ENCODE measurements at regions not wholly inside any gene's neighbourhood (a gene's known extent, or its start where the extent isn't known, plus 50 kb on each side); places are given as distances from the start of the nearest gene placed in this dataset.

GRCh38 chr7:119684763-119685162 lies 588.2 kb upstream of the KCND2 start:
- TF ChIP-seq CTCF (IDR thresholded peaks at IDR 0.05; ENCODE audit: low read depth, low read length) (no peak), EZH2phosphoT487 (IDR thresholded peaks at IDR 0.05; ENCODE audit: low read depth) (no peak)
- no peaks in the 10 kb centered on the region for H3K79me2 ChIP-seq (ENCODE audit: low read length)
- no peak overlapping the region for H2AFZ ChIP-seq (ENCODE audit: low read depth, low read length)
- H3K4me1 ChIP-seq (ENCODE audit: low read length), result no peaks in the 10 kb centered on the region; the same call in 1 of the 2 replicates
- H3K4me3 ChIP-seq (ENCODE audit: low read length), result no peak overlapping the region
- H3K27me3 ChIP-seq (ENCODE audit: low read depth, low read length), result no peaks in the 10 kb centered on the region
- H3K36me3 ChIP-seq (replicated peaks; ENCODE audit: low read depth, low read length), result no peaks in the 10 kb centered on the region
- no peaks in the 10 kb centered on the region for H4K20me1 ChIP-seq (ENCODE audit: insufficient read depth, low read length)
- H3K4me2 ChIP-seq (ENCODE audit: low read length), result no peak overlapping the region
- no peaks in the 10 kb centered on the region for H3K9me3 ChIP-seq (ENCODE audit: insufficient read depth, low read length)
- H3K27ac ChIP-seq (ENCODE audit: low read length), result no peak overlapping the region
- H3K9ac ChIP-seq (ENCODE audit: low read length), result no peak overlapping the region

- no peak overlapping the region for H3K27ac ChIP-seq (ENCODE audit: low read length)
- H3K4me1 ChIP-seq (ENCODE audit: low read length), result no peaks in the 10 kb centered on the region; the same call in 1 of the 2 replicates
- H3K9ac ChIP-seq (ENCODE audit: low read length), result no peak overlapping the region
- no peaks in the 10 kb centered on the region for H4K20me1 ChIP-seq (ENCODE audit: insufficient read depth, low read length)
- TF ChIP-seq CTCF (IDR thresholded peaks at IDR 0.05; ENCODE audit: low read depth, low read length) (no peak), EZH2phosphoT487 (IDR thresholded peaks at IDR 0.05; ENCODE audit: low read depth) (no peak)
- no peaks in the 10 kb centered on the region for H3K9me3 ChIP-seq (ENCODE audit: insufficient read depth, low read length)
- no peaks in the 10 kb centered on the region for H3K79me2 ChIP-seq (ENCODE audit: low read length)
- H3K4me2 ChIP-seq (ENCODE audit: low read length), result no peak overlapping the region
- H3K27me3 ChIP-seq (ENCODE audit: low read depth, low read length), result no peaks in the 10 kb centered on the region
- H3K4me3 ChIP-seq (ENCODE audit: low read length), result no peak overlapping the region
- no peak overlapping the region for H2AFZ ChIP-seq (ENCODE audit: low read depth, low read length)
- H3K36me3 ChIP-seq (replicated peaks; ENCODE audit: low read depth, low read length), result no peaks in the 10 kb centered on the region
Observed at GRCh38 chr7:119685906-119686305, 587.1 kb upstream of the KCND2 start.

GRCh38 chr7:119688831-119689230 lies 584.1 kb upstream of the KCND2 start:
- Histone ChIP-seq H3K79me2 (ENCODE audit: low read length) (no peaks in the 10 kb centered on the region), H3K27me3 (ENCODE audit: low read depth, low read length) (no peaks in the 10 kb centered on the region), H3K4me2 (ENCODE audit: low read length) (no peak overlapping the region), H3K9me3 (ENCODE audit: insufficient read depth, low read length) (no peaks in the 10 kb centered on the region), H3K4me3 (ENCODE audit: low read length) (no peak overlapping the region), H4K20me1 (ENCODE audit: insufficient read depth, low read length) (no peaks in the 10 kb centered on the region), H3K36me3 (replicated peaks; ENCODE audit: low read depth, low read length) (no peaks in the 10 kb centered on the region), H3K4me1 (ENCODE audit: low read length) (no peaks in the 10 kb centered on the region), H2AFZ (ENCODE audit: low read depth, low read length) (no peak overlapping the region), H3K27ac (ENCODE audit: low read length) (no peak overlapping the region), H3K9ac (ENCODE audit: low read length) (no peak overlapping the region)
- TF ChIP-seq CTCF (IDR thresholded peaks at IDR 0.05; ENCODE audit: low read depth, low read length), result no peak
- no peak for TF ChIP-seq EZH2phosphoT487 (IDR thresholded peaks at IDR 0.05; ENCODE audit: low read depth)

- no peaks in the 10 kb centered on the region for H3K79me2 ChIP-seq (ENCODE audit: low read length)
- no peaks in the 10 kb centered on the region for H3K27me3 ChIP-seq (ENCODE audit: low read depth, low read length)
- H3K4me2 ChIP-seq (ENCODE audit: low read length), result no peak overlapping the region
- H4K20me1 ChIP-seq (ENCODE audit: insufficient read depth, low read length), result no peaks in the 10 kb centered on the region
- no peak overlapping the region for H3K9ac ChIP-seq (ENCODE audit: low read length)
- H3K36me3 ChIP-seq (replicated peaks; ENCODE audit: low read depth, low read length), result no peaks in the 10 kb centered on the region
- H3K27ac ChIP-seq (ENCODE audit: low read length), result no peak overlapping the region
- no peak overlapping the region for H3K4me3 ChIP-seq (ENCODE audit: low read length)
- no peak for TF ChIP-seq EZH2phosphoT487 (IDR thresholded peaks at IDR 0.05; ENCODE audit: low read depth)
- no peak for TF ChIP-seq CTCF (IDR thresholded peaks at IDR 0.05; ENCODE audit: low read depth, low read length)
- no peak overlapping the region for H2AFZ ChIP-seq (ENCODE audit: low read depth, low read length)
- no peaks in the 10 kb centered on the region for H3K9me3 ChIP-seq (ENCODE audit: insufficient read depth, low read length)
- no peaks in the 10 kb centered on the region for H3K4me1 ChIP-seq (ENCODE audit: low read length)
Observed at GRCh38 chr7:119692541-119692940, 580.4 kb upstream of the KCND2 start.

Measured in OCI-LY3 (cell line).